Brain microvascular endothelial cell (primary cell): ENCODE measurements at regions not wholly inside any gene's neighbourhood (a gene's known extent, or its start where the extent isn't known, plus 50 kb on each side); places are given as distances from the start of the nearest gene placed in this dataset.

Source experiments
- DNase-seq: peaks from one replicate; pipeline ENCODE4 v3.0.0-alpha.2; 2020
- H3K27ac ChIP-seq: fragments of 250-450 bp; sonication (Bioruptor Pico); 2 replicates; pipeline ENCODE4 v1.5.1; 2020; ENCODE audit warnings: mild to moderate bottlenecking, moderate library complexity
- H3K27me3 ChIP-seq: fragments of 250-450 bp; sonication (Bioruptor Pico); replicated peaks from 2 replicates; pipeline ENCODE4 v1.5.1; 2020; ENCODE audit warnings: mild to moderate bottlenecking
- H3K36me3 ChIP-seq: fragments of 250-450 bp; sonication (Bioruptor Pico); replicated peaks from 2 replicates; pipeline ENCODE4 v1.5.1; 2020; ENCODE audit warnings: mild to moderate bottlenecking
- H3K4me3 ChIP-seq: 2 replicates; pipeline ENCODE4 v1.5.1; 2011; ENCODE audit warnings: low read depth, mild to moderate bottlenecking, control low read depth, low read length, moderate library complexity
- CTCF ChIP-seq: IDR thresholded peaks from 2 replicates; pipeline ENCODE4 v1.5.1; 2011; ENCODE audit warnings: low read depth, mild to moderate bottlenecking, moderate library complexity, low read length, control low read depth, inconsistent platforms; ENCODE audit errors: missing control alignments
- in situ Hi-C: cut with HindIII; loops from 2 replicates; pipeline ENCODE4 v1.10.0; 2017; ENCODE audit warnings: low sequenced_read_pairs, low pct_ligation_motif_present

- no peak overlapping the region for H3K27ac ChIP-seq
- no peak for TF ChIP-seq CTCF
- no peak overlapping the region for H3K4me3 ChIP-seq
- DNase-seq: no peak
- H3K36me3 ChIP-seq: no peaks in the 10 kb centered on the region
- in situ Hi-C loops: no loop called here
- no peaks in the 10 kb centered on the region for H3K27me3 ChIP-seq
Observed at GRCh38 chr2:15687243-15687642, 95.6 kb downstream of the DDX1 start.

- no peaks in the 10 kb centered on the region for H3K36me3 ChIP-seq
- in situ Hi-C loops: no loop called here
- no peaks in the 10 kb centered on the region for H3K27me3 ChIP-seq
- H3K4me3 ChIP-seq: no peak overlapping the region
- no peak for TF ChIP-seq CTCF
- no peak for DNase-seq
- H3K27ac ChIP-seq: no peak overlapping the region
Observed at GRCh38 chr2:15687720-15688119, 96.1 kb downstream of the DDX1 start.

- DNase-seq: no peak
- Histone ChIP-seq H3K4me3 (no peak overlapping the region), H3K27ac (no peak overlapping the region), H3K36me3 (no peaks in the 10 kb centered on the region), H3K27me3 (no peaks in the 10 kb centered on the region)
- in situ Hi-C loops: no loop called here
- TF ChIP-seq CTCF: no peak
Observed at GRCh38 chr2:15688924-15689568, 97.4 kb downstream of the DDX1 start.

- in situ Hi-C loops: no loop called here
- no peak overlapping the region for H3K27ac ChIP-seq
- no peaks in the 10 kb centered on the region for H3K36me3 ChIP-seq
- no peak for DNase-seq
- no peaks in the 10 kb centered on the region for H3K27me3 ChIP-seq
- H3K4me3 ChIP-seq: no peak overlapping the region
- TF ChIP-seq CTCF: no peak
Observed at GRCh38 chr2:15689654-15690053, 98.0 kb downstream of the DDX1 start.

GRCh38 chr2:15691586-15692310 is 100.1 kb downstream of the DDX1 start:
- Histone ChIP-seq H3K27me3 (no peaks in the 10 kb centered on the region), H3K4me3 (no peak overlapping the region), H3K36me3 (no peaks in the 10 kb centered on the region), H3K27ac (no peak overlapping the region)
- in situ Hi-C loops: no loop called here
- TF ChIP-seq CTCF: no peak
- DNase-seq: no peak
